DOHH2 (cell line): ENCODE measurements at regions not wholly inside any gene's neighbourhood (a gene's known extent, or its start where the extent isn't known, plus 50 kb on each side); places are given as distances from the start of the nearest gene placed in this dataset.

Experiments
- H3F3A ChIP-seq: fragments of 200-600 bp; sonication (generic), shearing (Covaris generic); 2 replicates; pipeline ENCODE4 v1.6.0; 2016; ENCODE audit warnings: antibody characterized with exemption, mild to moderate bottlenecking; ENCODE audit not compliant: control insufficient read depth, insufficient read depth
- H3K27ac ChIP-seq: fragments of 200-600 bp; sonication (generic); 2 replicates; pipeline ENCODE4 v1.5.1; 2014; ENCODE audit warnings: low read depth, mild to moderate bottlenecking, low read length, moderate library complexity
- H3K27me3 ChIP-seq: fragments of 200-600 bp; sonication (generic); 2 replicates; pipeline ENCODE4 v1.6.1; 2014; ENCODE audit warnings: mild to moderate bottlenecking, low read length, mixed read lengths; ENCODE audit not compliant: control insufficient read depth
- H3K36me3 ChIP-seq: fragments of 200-600 bp; sonication (generic); 2 replicates; pipeline ENCODE4 v1.6.1; 2014; ENCODE audit warnings: mild to moderate bottlenecking, low read length, moderate library complexity, mixed read lengths; ENCODE audit not compliant: control insufficient read depth
- H3K4me1 ChIP-seq: fragments of 200-600 bp; sonication (generic); 2 replicates; pipeline ENCODE4 v1.6.1; 2014; ENCODE audit warnings: mild to moderate bottlenecking, low read length, mixed read lengths; ENCODE audit not compliant: control insufficient read depth
- H3K4me2 ChIP-seq: fragments of 200-600 bp; sonication (generic); 2 replicates; pipeline ENCODE4 v1.6.0; 2014; ENCODE audit warnings: mild to moderate bottlenecking, low read length, moderate library complexity
- H3K4me3 ChIP-seq: fragments of 200-600 bp; sonication (generic); 2 replicates; pipeline ENCODE4 v1.5.1; 2014; ENCODE audit warnings: mild to moderate bottlenecking, low read length, mixed read lengths
- H3K79me2 ChIP-seq: fragments of 200-600 bp; sonication (generic); 2 replicates; pipeline ENCODE4 v1.6.1; 2014; ENCODE audit warnings: mild to moderate bottlenecking, low read length, mixed read lengths; ENCODE audit not compliant: control insufficient read depth
- H3K9me2 ChIP-seq: fragments of 200-600 bp; sonication (generic); replicated peaks from 2 replicates; pipeline ENCODE4 v1.6.1; 2014; ENCODE audit warnings: mild to moderate bottlenecking, low read length, mixed read lengths; ENCODE audit not compliant: control insufficient read depth
- H3K9me3 ChIP-seq: fragments of 200-600 bp; sonication (generic); 2 replicates; pipeline ENCODE4 v1.6.1; 2014; ENCODE audit warnings: antibody characterized with exemption, low read length, mixed read lengths; ENCODE audit not compliant: control insufficient read depth, insufficient read depth
- H4K20me1 ChIP-seq: fragments of 200-600 bp; sonication (generic); 2 replicates; pipeline ENCODE4 v1.6.0; 2014; ENCODE audit warnings: low read depth, mild to moderate bottlenecking, antibody characterized with exemption, low read length, moderate library complexity; ENCODE audit not compliant: control insufficient read depth, insufficient read depth
- CTCF ChIP-seq: fragments of 200-600 bp; sonication (generic); IDR thresholded peaks from one replicate; pipeline ENCODE4 v1.5.1; 2014; ENCODE audit warnings: antibody characterized with exemption, mild to moderate bottlenecking, low read depth, low read length; ENCODE audit not compliant: poor library complexity, severe bottlenecking
- EZH2phosphoT487 ChIP-seq: fragments of 200-600 bp; sonication (generic); IDR thresholded peaks from 2 replicates; pipeline ENCODE4 v1.6.1; 2017; ENCODE audit warnings: borderline replicate concordance, mild to moderate bottlenecking, antibody characterized with exemption, low read length, moderate library complexity, mixed read lengths

DNA sequence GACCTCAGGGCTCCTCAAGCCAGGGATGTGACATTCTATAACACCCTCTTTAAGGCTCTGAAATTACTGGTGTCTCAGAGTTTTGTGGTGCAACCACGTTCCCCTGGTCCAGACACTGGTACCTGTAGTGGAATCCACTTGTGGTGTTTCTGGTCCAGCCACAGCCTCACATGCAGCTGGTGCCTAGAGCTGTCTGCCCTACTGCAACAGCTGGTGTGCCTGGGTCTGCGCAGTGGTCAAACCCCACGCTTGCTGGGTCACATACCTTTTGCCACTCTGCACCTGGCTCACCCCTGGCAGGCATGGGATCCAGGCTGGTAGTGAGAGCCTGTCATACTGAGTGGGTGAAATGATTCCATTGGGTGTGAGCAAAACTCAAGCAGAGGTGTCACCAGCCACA, 1230.2 kb upstream of the EYS start:
- Histone ChIP-seq H3F3A (no peaks in the 10 kb centered on the region), H3K27me3 (no peaks in the 10 kb centered on the region), H3K27ac (no peak overlapping the region)

GRCh38 chr6:66935612-66936011, 1228.6 kb upstream of the EYS start:
- Histone ChIP-seq H3K4me2 (no peak overlapping the region), H3F3A (no peaks in the 10 kb centered on the region), H3K27me3 (no peaks in the 10 kb centered on the region), H3K4me3 (no peak overlapping the region), H3K36me3 (no peaks in the 10 kb centered on the region), H3K9me3 (peaks cover 9% of the 10 kb centered on the region; the same call in 1 of the 2 replicates), H3K4me1 (no peaks in the 10 kb centered on the region), H3K9me2 (no peaks in the 10 kb centered on the region), H4K20me1 (no peaks in the 10 kb centered on the region), H3K27ac (no peak overlapping the region), H3K79me2 (no peaks in the 10 kb centered on the region)
- no peak for TF ChIP-seq CTCF
- no peak for TF ChIP-seq EZH2phosphoT487

More for the DNA sequence above, 1230.2 kb upstream of the EYS start:
- TF ChIP-seq CTCF (no peak), EZH2phosphoT487 (no peak)
- Histone ChIP-seq H3K4me2 (no peak overlapping the region), H3K79me2 (no peaks in the 10 kb centered on the region), H3K4me1 (no peaks in the 10 kb centered on the region), H3K4me3 (no peak overlapping the region), H3K9me3 (peaks cover 9% of the 10 kb centered on the region; the same call in 1 of the 2 replicates), H4K20me1 (no peaks in the 10 kb centered on the region), H3K36me3 (no peaks in the 10 kb centered on the region), H3K9me2 (no peaks in the 10 kb centered on the region)

- H3K27me3 ChIP-seq = no peaks in the 10 kb centered on the region
- H3K4me3 ChIP-seq = no peak overlapping the region
- H3K9me2 ChIP-seq = no peaks in the 10 kb centered on the region
- no peak overlapping the region for H3K27ac ChIP-seq
- TF ChIP-seq EZH2phosphoT487 (no peak), CTCF (no peak)
- H3K36me3 ChIP-seq = no peaks in the 10 kb centered on the region
- H3K4me2 ChIP-seq = no peak overlapping the region
- no peaks in the 10 kb centered on the region for H3K79me2 ChIP-seq
- H4K20me1 ChIP-seq = no peaks in the 10 kb centered on the region
- H3K9me3 ChIP-seq = peaks cover 10% of the 10 kb centered on the region; the same call in 1 of the 2 replicates
- no peaks in the 10 kb centered on the region for H3K4me1 ChIP-seq
- H3F3A ChIP-seq = no peaks in the 10 kb centered on the region
Observed at GRCh38 chr6:66931787-66932186, 1224.8 kb upstream of the EYS start.
